ENCODE measurements at regions not wholly inside any gene's neighbourhood (a gene's known extent, or its start where the extent isn't known, plus 50 kb on each side); places are given as distances from the start of the nearest gene placed in this dataset.

DNA sequence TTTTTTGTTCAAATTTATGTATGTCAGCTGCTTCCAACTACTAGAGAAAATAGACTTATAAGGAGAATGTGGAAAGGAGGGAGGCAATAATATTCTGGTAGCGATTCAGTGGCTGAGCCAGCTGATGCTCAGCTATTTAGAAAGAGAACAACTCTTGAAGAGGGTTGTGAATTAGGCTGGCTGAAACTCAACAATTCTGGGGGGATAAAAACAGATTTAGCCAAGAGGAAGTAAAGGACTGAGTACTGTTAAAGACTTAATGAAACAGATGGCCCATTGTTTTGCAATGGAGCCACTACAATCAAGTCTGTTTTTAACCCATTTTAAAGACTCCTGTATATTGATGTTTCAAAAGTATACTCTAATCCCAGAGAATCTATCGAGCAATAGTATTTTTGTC, 1058.9 kb downstream of the C4orf33 start:
- TF ChIP-seq EZH2phosphoT487 (IDR thresholded peaks at IDR 0.05; ENCODE audit: insufficient read depth, low read depth) (no peak), EZH2 (IDR thresholded peaks at IDR 0.05; ENCODE audit: insufficient read depth, poor library complexity, severe bottlenecking) (no peak)

All from GM23248 (cell line).